Astrocyte of the spinal cord (primary cell): ENCODE measurements at regions not wholly inside any gene's neighbourhood (a gene's known extent, or its start where the extent isn't known, plus 50 kb on each side); places are given as distances from the start of the nearest gene placed in this dataset.

Source experiments
- DNase-seq: peaks from one replicate; pipeline ENCODE4 v3.0.0; 2011; ENCODE audit warnings: low read depth, low spot score
- H3K4me3 ChIP-seq: 2 replicates; pipeline ENCODE4 v1.5.1; 2011; ENCODE audit warnings: low read depth, mild to moderate bottlenecking, low read length, moderate library complexity
- CTCF ChIP-seq: IDR thresholded peaks from 2 replicates; pipeline ENCODE4 v1.5.1; 2012; ENCODE audit warnings: low read depth, mild to moderate bottlenecking, low read length, inconsistent platforms
- in situ Hi-C: cut with HindIII; loops from 2 replicates; pipeline ENCODE4 v1.10.0; 2017; ENCODE audit warnings: low sequenced_read_pairs

- in situ Hi-C loops = no loop called here
- TF ChIP-seq CTCF = no peak
- H3K4me3 ChIP-seq = no peak overlapping the region
- DNase-seq = no peak
Measured at GRCh38 chr2:41919135-41919534, 128.7 kb upstream of the PKDCC start.

GRCh38 chr2:41920181-41920580 lies 127.6 kb upstream of the PKDCC start:
- no peak for TF ChIP-seq CTCF
- H3K4me3 ChIP-seq = no peak overlapping the region
- no peak for DNase-seq
- in situ Hi-C loops = no loop called here

- no peak for DNase-seq
Measured at GRCh38 chr2:41920812-41921211, 127.0 kb upstream of the PKDCC start.

GRCh38 chr2:41922177-41922576 lies 125.6 kb upstream of the PKDCC start:
- no peak for DNase-seq
- TF ChIP-seq CTCF = no peak
- in situ Hi-C loops = no loop called here
- H3K4me3 ChIP-seq = no peak overlapping the region

More at GRCh38 chr2:41920812-41921211, 127.0 kb upstream of the PKDCC start:
- in situ Hi-C loops = no loop called here
- no peak overlapping the region for H3K4me3 ChIP-seq
- no peak for TF ChIP-seq CTCF

- H3K4me3 ChIP-seq = no peak overlapping the region
- no peak for DNase-seq
- TF ChIP-seq CTCF = no peak
- in situ Hi-C loops = no loop called here
Measured at GRCh38 chr2:41923156-41923786, 124.5 kb upstream of the PKDCC start.

GRCh38 chr2:41924024-41924423 lies 123.8 kb upstream of the PKDCC start:
- no peak for TF ChIP-seq CTCF
- in situ Hi-C loops = no loop called here
- H3K4me3 ChIP-seq = no peak overlapping the region
- DNase-seq = no peak
